ENCODE measurements at regions not wholly inside any gene's neighbourhood (a gene's known extent, or its start where the extent isn't known, plus 50 kb on each side); places are given as distances from the start of the nearest gene placed in this dataset.
"Not testable (repeated sequence)": the region's sequence is repeated elsewhere in the genome, so short reads cannot be mapped to it uniquely, and the experiment has no call there.

GRCh38 chr7:98728555-98728954 is 111.5 kb downstream of the NPTX2 start:
- no peak for DNase-seq

- no peak for DNase-seq
Measured at GRCh38 chr7:98729121-98729520, 112.0 kb downstream of the NPTX2 start.

GRCh38 chr7:98730326-98730725 is 113.2 kb downstream of the NPTX2 start:
- no peak for DNase-seq

GRCh38 chr7:98731651-98732050 is 114.6 kb downstream of the NPTX2 start:
- DNase-seq = no peak

GRCh38 chr7:98733036-98733435 is 116.0 kb downstream of the NPTX2 start:
- DNase-seq = peak in 1 of 2 experiments; percentile 10

- no peak for DNase-seq
Measured at GRCh38 chr7:98735801-98736200, 118.7 kb downstream of the NPTX2 start.

- DNase-seq = not testable (repeated sequence)
Measured at GRCh38 chr7:98736461-98736860, 119.4 kb downstream of the NPTX2 start.

GRCh38 chr7:98737176-98737575 is 120.1 kb downstream of the NPTX2 start:
- DNase-seq = no peak

- DNase-seq = no peak
Measured at GRCh38 chr7:98740643-98741042, 123.6 kb downstream of the NPTX2 start.

GRCh38 chr7:98745722-98746318 is 124.0 kb downstream of the TMEM130 start:
- peak; percentile 57 to 64 for DNase-seq

GRCh38 chr7:98748090-98748489 is 121.7 kb downstream of the TMEM130 start:
- DNase-seq = no peak

GRCh38 chr7:98753176-98753575 is 116.6 kb downstream of the TMEM130 start:
- no peak for DNase-seq

GRCh38 chr7:98753989-98754479 is 115.8 kb downstream of the TMEM130 start:
- DNase-seq = no peak

GRCh38 chr7:98755138-98755898 is 114.5 kb downstream of the TMEM130 start:
- no peak for DNase-seq

- no peak for DNase-seq
Measured at GRCh38 chr7:98758157-98758556, 111.7 kb downstream of the TMEM130 start.

- no peak for DNase-seq
Measured at GRCh38 chr7:98760201-98760651, 109.6 kb downstream of the TMEM130 start.

- DNase-seq = no peak
Measured at GRCh38 chr7:98761225-98761624, 108.6 kb downstream of the TMEM130 start.

- DNase-seq = no peak
Measured at GRCh38 chr7:98762620-98763019, 107.2 kb downstream of the TMEM130 start.

GRCh38 chr7:98763441-98763840 is 106.4 kb downstream of the TMEM130 start:
- DNase-seq = no peak

- DNase-seq = no peak
Measured at GRCh38 chr7:98764946-98765345, 104.9 kb downstream of the TMEM130 start.

- not testable (repeated sequence) for DNase-seq
Measured at GRCh38 chr7:98770085-98770484, 99.7 kb downstream of the TMEM130 start.

- no peak for DNase-seq
Measured at GRCh38 chr7:98771519-98771918, 98.3 kb downstream of the TMEM130 start.

GRCh38 chr7:98771941-98772603 is 97.7 kb downstream of the TMEM130 start:
- DNase-seq = no peak

GRCh38 chr7:98774884-98775283 is 94.9 kb downstream of the TMEM130 start:
- DNase-seq = no peak

All from activated CD4-positive, alpha-beta T cell treated with anti-CD3 and anti-CD28 coated beads, Interleukin-2, amount 50 U/mL, for 4 hours (primary cell).